ACC112 (cell line): ENCODE measurements at regions not wholly inside any gene's neighbourhood (a gene's known extent, or its start where the extent isn't known, plus 50 kb on each side); places are given as distances from the start of the nearest gene placed in this dataset.

ENCODE experiments used
- H2AFZ ChIP-seq: fragments of 200-600 bp; sonication (generic); one replicate; pipeline ENCODE4 v1.6.0; 2017; ENCODE audit warnings: antibody characterized with exemption, low read length; ENCODE audit not compliant: unreplicated experiment
- H3K27ac ChIP-seq: fragments of 200-600 bp; sonication (generic); 2 replicates; pipeline ENCODE4 v1.5.1; 2014; ENCODE audit warnings: low read depth, mild to moderate bottlenecking, antibody characterized with exemption, low read length, moderate library complexity
- H3K27me3 ChIP-seq: fragments of 200-600 bp; sonication (generic); 2 replicates; pipeline ENCODE4 v1.6.1; 2014; ENCODE audit warnings: mild to moderate bottlenecking, antibody characterized with exemption, low read length, moderate library complexity, mixed read lengths; ENCODE audit not compliant: insufficient read depth
- H3K36me3 ChIP-seq: fragments of 200-600 bp; sonication (generic); 2 replicates; pipeline ENCODE4 v1.6.1; 2016; ENCODE audit warnings: mild to moderate bottlenecking, antibody characterized with exemption, low read length, moderate library complexity, mixed read lengths; ENCODE audit not compliant: insufficient read depth
- H3K4me1 ChIP-seq: fragments of 200-600 bp; sonication (generic); one replicate; pipeline ENCODE4 v1.6.1; 2016; ENCODE audit warnings: low read length, mixed read lengths; ENCODE audit not compliant: insufficient read depth, unreplicated experiment, control insufficient read depth
- H3K4me3 ChIP-seq: fragments of 200-600 bp; sonication (generic); 2 replicates; pipeline ENCODE4 v1.5.1; 2014; ENCODE audit warnings: mild to moderate bottlenecking, low read depth, low read length
- H3K79me2 ChIP-seq: fragments of 200-600 bp; sonication (generic); one replicate; pipeline ENCODE4 v1.6.0; 2016; ENCODE audit warnings: low read length; ENCODE audit not compliant: control insufficient read depth, unreplicated experiment, insufficient read depth

DNA sequence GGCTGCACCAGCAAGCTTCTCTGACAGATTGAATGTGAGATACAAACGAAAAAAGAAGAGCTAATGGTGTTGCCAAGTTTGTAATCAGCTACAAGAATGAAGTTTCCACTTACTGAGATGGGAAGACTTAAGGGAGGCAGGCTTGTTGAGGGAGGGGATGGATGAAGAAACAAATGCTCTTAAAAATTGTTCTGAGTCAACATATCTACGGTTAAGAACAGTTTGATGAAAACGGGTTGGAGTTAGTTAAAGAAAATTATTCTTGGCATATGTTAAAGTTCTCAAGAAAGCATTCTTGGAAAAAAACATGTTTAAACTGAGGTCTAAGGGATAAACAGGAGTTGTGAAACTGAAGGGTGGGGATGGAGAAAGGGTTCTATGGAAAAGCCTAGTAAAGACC lies 816.3 kb upstream of the HS3ST1 start:
- H3K79me2 ChIP-seq: no peaks in the 10 kb centered on the region
- H2AFZ ChIP-seq: no peak overlapping the region
- H3K27me3 ChIP-seq: no peaks in the 10 kb centered on the region
- no peak overlapping the region for H3K27ac ChIP-seq
- H3K4me1 ChIP-seq: no peaks in the 10 kb centered on the region
- no peaks in the 10 kb centered on the region for H3K36me3 ChIP-seq
- no peak overlapping the region for H3K4me3 ChIP-seq

DNA sequence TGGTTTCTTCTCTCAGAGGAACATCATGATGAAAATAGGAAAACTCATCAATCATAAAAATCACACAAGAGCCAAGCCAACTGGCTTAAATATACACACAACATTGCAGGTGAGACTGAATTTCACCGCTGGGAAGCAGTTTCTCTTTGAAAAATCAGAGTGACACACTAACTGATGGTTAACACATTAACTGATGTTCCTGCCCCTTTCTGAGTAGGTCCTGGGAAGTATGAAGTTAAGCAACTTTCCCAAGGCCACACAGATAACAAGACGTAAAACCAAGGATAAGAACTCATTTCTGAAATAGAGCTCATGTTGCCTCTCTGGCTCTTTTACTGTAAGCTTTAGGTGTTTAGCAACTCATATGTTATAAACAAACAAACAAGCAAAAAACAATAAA lies 813.7 kb upstream of the HS3ST1 start:
- H3K4me3 ChIP-seq: no peak overlapping the region
- no peak overlapping the region for H2AFZ ChIP-seq
- no peak overlapping the region for H3K27ac ChIP-seq
- H3K36me3 ChIP-seq: no peaks in the 10 kb centered on the region
- H3K27me3 ChIP-seq: no peaks in the 10 kb centered on the region
- no peaks in the 10 kb centered on the region for H3K79me2 ChIP-seq
- H3K4me1 ChIP-seq: no peaks in the 10 kb centered on the region

DNA sequence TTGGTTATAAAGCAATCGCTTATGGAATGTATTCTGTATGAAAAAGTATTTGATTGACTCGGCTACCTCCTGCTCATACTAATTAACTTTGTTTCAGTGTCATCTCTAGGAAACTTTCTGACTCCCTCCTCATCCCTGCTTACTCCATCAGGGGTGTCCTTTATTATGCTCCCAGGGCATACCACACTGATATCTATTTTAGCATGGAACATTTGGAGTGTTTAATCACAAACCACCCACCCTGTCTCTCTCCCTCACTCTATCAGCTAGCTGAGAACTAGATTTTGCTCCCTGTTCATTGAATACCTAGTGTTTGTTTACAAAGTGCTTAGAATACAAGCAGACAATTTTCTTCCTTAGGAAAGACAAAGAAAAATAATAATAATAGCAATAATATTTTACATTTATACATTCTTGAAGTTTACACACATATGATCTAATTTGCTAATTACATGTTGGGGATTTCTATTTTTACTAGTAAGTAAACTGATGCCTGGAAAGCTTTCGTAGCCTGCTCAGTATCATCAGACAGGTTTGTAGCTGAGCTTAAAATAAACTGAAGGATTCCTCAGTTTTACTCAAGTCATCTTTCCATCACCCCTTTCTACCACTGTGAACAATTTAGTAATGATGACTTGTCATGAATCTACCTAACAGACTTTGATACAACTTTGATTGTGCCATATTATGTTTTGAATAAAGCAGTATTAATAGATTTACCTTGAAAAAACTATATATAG lies 811.4 kb upstream of the HS3ST1 start:
- no peak overlapping the region for H2AFZ ChIP-seq
- no peak overlapping the region for H3K4me3 ChIP-seq
- no peaks in the 10 kb centered on the region for H3K4me1 ChIP-seq
- H3K27me3 ChIP-seq: no peaks in the 10 kb centered on the region
- H3K27ac ChIP-seq: no peak overlapping the region
- H3K79me2 ChIP-seq: no peaks in the 10 kb centered on the region
- H3K36me3 ChIP-seq: no peaks in the 10 kb centered on the region

DNA sequence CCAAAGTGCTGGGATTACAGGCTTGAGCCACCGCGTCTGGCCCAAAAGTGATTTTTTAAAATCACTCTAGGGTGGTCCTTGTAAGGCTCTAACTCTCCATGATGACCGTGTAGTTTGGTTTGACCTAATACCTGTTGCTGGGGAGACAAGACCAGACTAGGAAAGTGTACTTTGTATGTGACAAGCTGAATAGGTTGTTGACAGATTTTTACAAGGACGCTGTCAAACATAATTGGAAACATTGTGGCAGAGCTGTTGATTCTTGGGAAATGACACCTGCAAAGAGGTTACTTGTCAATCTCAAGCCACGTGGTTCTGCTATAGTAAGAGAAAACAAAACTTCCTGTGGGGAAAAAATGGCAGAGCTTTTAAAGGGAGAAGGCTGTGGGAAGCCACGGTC lies 802.4 kb upstream of the HS3ST1 start:
- H3K27ac ChIP-seq: no peak overlapping the region
- no peaks in the 10 kb centered on the region for H3K27me3 ChIP-seq
- H2AFZ ChIP-seq: no peak overlapping the region
- no peak overlapping the region for H3K4me3 ChIP-seq
- no peaks in the 10 kb centered on the region for H3K79me2 ChIP-seq
- H3K4me1 ChIP-seq: no peaks in the 10 kb centered on the region
- no peaks in the 10 kb centered on the region for H3K36me3 ChIP-seq

DNA sequence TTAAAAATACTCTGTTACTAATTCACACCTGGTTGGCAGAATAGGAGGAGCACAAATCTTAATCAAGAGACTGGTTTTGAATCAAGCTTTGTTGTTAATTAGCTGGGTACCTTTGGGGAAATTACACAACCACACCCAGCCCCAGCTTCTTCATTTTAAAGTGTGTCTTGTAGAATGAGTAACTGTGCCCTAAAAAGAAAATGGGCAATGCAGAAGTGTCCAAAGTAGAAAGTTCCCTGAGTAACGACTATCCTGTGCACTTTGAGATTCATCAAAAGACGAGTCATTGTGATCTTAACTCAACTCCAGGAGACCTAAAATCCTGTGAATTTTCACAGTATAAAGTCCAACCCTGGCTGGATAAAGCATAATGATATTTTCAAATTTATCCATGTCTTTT lies 792.3 kb upstream of the HS3ST1 start:
- Histone ChIP-seq H3K4me1 (no peaks in the 10 kb centered on the region), H3K4me3 (no peak overlapping the region), H3K27me3 (no peaks in the 10 kb centered on the region), H3K79me2 (no peaks in the 10 kb centered on the region), H3K27ac (no peak overlapping the region), H3K36me3 (no peaks in the 10 kb centered on the region), H2AFZ (no peak overlapping the region)

DNA sequence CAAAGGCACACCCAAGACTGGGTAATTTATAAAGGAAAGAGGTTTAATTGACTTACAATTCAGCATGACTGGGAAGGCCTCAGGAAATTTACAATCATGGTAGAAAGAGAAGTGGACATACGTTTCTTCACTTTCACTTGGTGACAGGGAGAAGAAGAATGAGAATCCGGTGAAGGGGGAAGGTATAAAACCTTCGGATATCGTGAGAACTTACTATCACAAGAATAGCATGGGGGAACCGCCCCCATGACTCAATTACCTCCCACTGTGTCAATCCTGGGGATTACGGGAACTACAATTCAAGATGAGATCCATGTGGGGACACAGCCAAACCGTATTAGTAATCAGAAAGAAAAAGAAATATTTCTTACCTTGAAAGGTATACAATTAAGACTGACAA lies 782.9 kb upstream of the HS3ST1 start:
- Histone ChIP-seq H3K79me2 (no peaks in the 10 kb centered on the region), H3K4me3 (no peak overlapping the region), H3K27me3 (no peaks in the 10 kb centered on the region), H3K4me1 (no peaks in the 10 kb centered on the region), H2AFZ (no peak overlapping the region), H3K36me3 (no peaks in the 10 kb centered on the region), H3K27ac (no peak overlapping the region)

DNA sequence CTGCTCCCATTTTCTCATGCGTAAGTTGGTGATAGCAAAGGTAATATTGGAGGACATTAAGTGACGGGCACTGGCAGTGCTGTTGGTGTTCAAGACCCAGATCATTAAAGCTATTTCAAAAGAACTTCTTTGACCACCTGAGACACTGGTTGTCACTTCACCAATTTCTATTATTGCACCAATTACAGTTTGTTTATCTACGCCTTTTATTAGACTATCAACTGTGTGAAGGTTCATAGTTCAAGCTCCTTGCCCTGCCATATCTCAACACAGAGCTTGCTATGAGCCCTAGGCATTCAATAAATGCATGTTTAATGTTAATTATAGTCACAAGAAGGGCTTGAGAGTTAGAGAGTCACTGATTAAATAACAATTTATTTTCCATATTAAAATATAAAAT lies 778.7 kb upstream of the HS3ST1 start:
- H3K27me3 ChIP-seq: no peaks in the 10 kb centered on the region
- no peaks in the 10 kb centered on the region for H3K4me1 ChIP-seq
- no peak overlapping the region for H3K27ac ChIP-seq
- H3K36me3 ChIP-seq: no peaks in the 10 kb centered on the region
- no peaks in the 10 kb centered on the region for H3K79me2 ChIP-seq
- no peak overlapping the region for H3K4me3 ChIP-seq
- no peak overlapping the region for H2AFZ ChIP-seq

DNA sequence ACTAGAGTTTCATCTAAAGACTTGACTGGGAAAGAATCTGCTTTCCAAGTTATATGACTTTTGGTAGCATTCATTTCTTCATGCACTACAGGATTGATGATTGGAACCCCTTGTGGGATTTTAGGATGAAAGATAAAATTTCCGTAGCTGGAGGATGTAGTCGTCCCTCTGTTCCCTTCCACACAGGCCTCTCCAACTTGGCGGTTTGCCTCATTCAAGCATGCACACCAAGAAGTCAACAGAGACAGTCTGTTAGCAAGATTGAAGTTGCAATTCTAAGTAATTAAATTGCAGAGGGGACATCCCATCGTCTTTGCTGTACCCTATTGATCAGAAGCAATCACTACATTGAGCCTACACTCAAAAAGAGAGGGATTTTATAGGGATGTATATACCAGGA lies 777.4 kb upstream of the HS3ST1 start:
- Histone ChIP-seq H3K79me2 (no peaks in the 10 kb centered on the region), H3K27me3 (no peaks in the 10 kb centered on the region), H3K4me1 (no peaks in the 10 kb centered on the region), H3K36me3 (no peaks in the 10 kb centered on the region), H2AFZ (no peak overlapping the region), H3K27ac (no peak overlapping the region), H3K4me3 (no peak overlapping the region)

DNA sequence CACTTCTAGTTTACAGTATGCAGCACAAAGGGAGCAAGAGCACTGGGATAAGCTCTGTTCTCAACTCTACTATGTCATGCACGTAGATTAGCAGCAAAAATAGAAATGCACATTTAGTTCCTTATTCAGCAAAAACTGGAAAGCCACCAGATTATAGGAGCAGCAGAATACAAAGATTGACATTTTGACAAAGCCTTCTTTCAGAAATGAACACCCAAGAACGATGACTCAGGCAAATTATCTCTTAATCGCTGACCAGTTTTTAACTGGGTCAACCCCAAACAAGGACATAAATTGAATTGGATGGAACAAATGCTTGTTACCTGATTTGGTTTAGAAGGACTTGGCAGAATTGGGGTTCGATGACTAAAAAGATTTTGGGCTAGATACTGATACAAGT lies 775.3 kb upstream of the HS3ST1 start:
- no peaks in the 10 kb centered on the region for H3K79me2 ChIP-seq
- no peaks in the 10 kb centered on the region for H3K27me3 ChIP-seq
- H2AFZ ChIP-seq: no peak overlapping the region
- no peaks in the 10 kb centered on the region for H3K36me3 ChIP-seq
- H3K27ac ChIP-seq: no peak overlapping the region
- no peaks in the 10 kb centered on the region for H3K4me1 ChIP-seq
- no peak overlapping the region for H3K4me3 ChIP-seq

DNA sequence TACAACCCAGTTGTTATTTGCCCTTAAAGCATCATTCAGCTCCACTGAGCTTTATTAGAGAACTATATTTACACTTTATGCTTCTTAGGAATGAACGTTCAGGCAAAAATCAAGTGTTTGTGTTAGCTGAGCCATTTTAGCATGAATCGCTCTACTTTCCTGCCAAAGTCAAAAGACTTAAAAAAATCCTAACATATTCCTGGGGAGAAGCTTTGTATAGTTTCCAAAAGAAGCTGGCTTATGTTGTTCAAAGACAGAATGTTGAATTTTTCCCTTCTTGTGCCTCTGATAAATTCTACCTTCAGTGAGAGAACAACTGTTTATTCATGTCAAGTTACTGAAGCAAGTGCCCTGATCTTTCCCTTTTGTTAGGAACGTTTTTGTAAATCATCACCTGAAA lies 771.5 kb upstream of the HS3ST1 start:
- Histone ChIP-seq H3K27ac (no peak overlapping the region), H3K79me2 (no peaks in the 10 kb centered on the region), H3K27me3 (no peaks in the 10 kb centered on the region), H2AFZ (no peak overlapping the region), H3K4me1 (no peaks in the 10 kb centered on the region), H3K36me3 (no peaks in the 10 kb centered on the region), H3K4me3 (no peak overlapping the region)

DNA sequence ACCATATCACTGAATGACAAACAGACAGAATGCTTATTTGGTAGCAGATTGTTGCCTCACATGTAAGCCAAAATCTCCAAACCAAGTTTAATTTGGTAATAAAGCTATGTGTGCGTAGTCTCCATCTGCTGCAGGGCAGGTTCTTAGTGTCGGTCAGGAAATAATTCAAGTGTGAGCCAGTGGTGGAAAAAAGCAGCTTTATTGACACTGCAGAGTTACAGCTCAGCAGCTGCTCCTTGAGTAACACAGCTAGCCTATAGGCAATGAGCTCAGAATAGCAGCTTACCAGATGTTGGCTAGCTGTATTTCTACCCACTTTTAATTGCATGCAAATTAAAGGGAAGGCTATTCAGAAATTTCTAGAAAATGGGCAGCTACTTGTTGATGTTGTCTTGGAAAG lies 757.8 kb upstream of the HS3ST1 start:
- Histone ChIP-seq H2AFZ (no peak overlapping the region), H3K4me1 (no peaks in the 10 kb centered on the region)

More for the DNA sequence above, 757.8 kb upstream of the HS3ST1 start:
- H3K79me2 ChIP-seq: no peaks in the 10 kb centered on the region
- no peak overlapping the region for H3K27ac ChIP-seq
- no peaks in the 10 kb centered on the region for H3K27me3 ChIP-seq
- no peaks in the 10 kb centered on the region for H3K36me3 ChIP-seq
- no peak overlapping the region for H3K4me3 ChIP-seq
